ENCODE measurements at regions not wholly inside any gene's neighbourhood (a gene's known extent, or its start where the extent isn't known, plus 50 kb on each side); places are given as distances from the start of the nearest gene placed in this dataset.

GRCh38 chr5:93649234-93649900 is 66.3 kb downstream of the NR2F1 start:
- TF ChIP-seq CTCF (IDR thresholded peaks at IDR 0.05) (no peak), POLR2A (IDR thresholded peaks at IDR 0.05) (no peak)
